GM18520 (cell line): ENCODE measurements at regions not wholly inside any gene's neighbourhood (a gene's known extent, or its start where the extent isn't known, plus 50 kb on each side); places are given as distances from the start of the nearest gene placed in this dataset.

ENCODE experiments used
- ATAC-seq: cut with Tn5 transposase; IDR thresholded peaks from one replicate; pipeline ENCODE4 v1.9.1; 2021; ENCODE audit not compliant: unreplicated experiment

GRCh38 chr1:70874818-70875217 lies 172.8 kb downstream of the PTGER3 start:
- no peak for ATAC-seq

DNA sequence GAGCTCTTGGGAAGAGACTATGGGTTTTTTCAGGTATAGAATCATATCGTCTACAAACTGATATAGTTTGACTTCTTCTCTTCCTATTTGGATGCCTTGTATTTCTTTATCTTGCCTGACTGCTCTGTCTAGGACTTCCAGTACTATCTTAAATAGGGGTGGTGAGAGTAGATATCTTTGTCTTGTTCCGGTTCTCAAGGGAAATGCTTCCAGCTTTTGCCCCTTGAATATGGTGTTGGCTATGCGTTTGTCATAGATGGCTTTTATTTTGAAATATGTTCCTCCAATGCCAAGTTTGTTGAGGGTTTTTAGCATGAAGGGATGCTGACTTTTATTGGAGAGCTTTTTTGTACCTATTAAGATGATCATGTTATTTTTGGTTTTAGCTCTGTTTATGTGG lies 170.3 kb downstream of the PTGER3 start:
- no peak for ATAC-seq

- no peak for ATAC-seq
Measured at GRCh38 chr1:70887936-70888335, 159.7 kb downstream of the PTGER3 start.

- no peak for ATAC-seq
Measured at GRCh38 chr1:70888722-70889121, 158.9 kb downstream of the PTGER3 start.

- ATAC-seq = no peak
Measured at GRCh38 chr1:70890408-70890807, 157.2 kb downstream of the PTGER3 start.

DNA sequence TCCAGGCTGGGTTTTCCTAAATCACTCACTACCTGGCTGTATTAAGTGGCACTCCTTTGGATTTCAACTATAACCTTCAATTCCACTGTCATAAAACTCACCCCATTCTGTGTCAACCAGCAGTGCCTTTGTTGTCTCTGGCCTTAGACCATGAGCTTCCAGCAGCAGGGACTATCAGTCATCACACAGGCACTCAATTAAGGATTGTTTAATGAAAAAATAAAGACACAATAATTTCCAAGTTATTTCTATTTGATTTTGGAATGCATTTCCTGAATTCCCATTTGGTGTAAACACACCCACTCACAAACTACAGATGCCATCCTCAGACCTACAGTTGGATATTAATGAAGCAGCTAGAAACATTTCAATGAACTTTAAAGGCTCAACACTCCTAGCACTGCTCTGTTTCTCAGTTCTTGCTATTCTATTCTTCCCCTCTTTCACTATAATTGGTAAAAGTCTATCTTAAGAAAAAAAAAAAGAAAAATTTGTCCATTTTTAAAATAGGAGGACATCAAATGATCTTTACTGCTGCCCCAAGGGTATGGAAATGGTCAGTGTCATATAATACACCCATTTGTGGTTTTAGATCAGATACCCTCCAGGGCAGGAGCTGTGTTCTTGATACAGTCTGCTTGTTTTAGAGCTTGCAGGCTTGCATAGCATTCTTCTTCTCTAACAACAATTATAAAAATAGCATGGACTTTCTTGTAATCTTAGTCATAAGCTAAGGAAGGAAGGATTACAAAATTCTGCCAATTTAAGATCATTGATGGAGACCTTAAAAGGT lies 156.4 kb downstream of the PTGER3 start:
- ATAC-seq = no peak

DNA sequence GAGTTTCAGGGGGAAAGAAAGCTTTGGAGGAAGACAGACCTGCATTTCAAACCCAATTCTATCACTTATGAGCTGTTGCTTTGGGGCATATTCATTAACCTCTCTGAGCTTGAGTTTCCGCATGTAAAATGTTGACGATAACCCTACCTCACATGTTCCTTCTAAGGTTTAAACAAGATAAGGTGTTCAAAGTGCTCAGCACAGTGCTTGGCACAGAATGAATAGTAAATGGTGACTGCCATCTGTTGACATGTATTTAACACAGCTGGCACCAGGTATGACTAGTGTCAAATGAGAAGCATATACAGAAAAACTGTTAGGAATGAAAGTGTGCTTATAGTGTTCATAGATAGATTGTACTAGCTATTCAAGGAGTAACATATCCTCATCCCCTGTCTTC lies 155.5 kb downstream of the PTGER3 start:
- ATAC-seq = no peak

DNA sequence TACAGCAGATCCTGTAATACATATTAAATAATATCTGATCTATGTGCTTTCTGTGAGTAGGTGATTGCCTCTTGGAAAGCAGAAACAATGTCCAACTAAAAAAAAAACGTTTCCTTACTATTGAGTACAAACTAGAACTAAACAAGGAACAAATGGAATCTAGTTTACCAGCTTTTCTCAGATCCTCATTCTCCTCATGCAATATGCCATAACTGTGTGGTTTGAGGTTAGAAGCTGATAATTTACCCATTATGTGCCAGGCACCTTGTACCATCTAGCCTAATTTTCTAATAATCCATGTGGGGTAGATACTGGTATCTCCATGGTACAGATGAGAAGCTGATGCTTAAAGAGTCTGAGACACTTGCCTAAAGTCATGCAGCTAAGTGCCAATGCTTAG lies 154.7 kb downstream of the PTGER3 start:
- ATAC-seq = no peak

DNA sequence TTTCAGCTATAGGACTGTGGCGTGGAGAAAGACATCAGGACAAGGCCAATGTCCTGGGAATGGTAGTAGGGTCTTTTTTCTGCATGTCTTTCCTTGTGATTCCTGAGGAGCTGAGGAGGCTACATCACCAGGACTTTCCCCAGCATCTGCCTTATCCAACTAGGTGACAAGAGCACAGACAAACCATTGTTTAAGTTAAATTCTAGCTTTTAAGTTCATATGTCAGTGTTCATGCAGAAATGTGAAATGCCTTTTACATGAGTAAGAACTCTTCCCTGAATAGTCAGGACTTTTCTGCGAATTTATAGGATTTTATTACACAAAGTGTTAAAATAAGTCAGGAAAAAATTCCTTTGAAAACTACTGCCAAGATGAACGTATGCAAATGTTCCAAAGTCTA lies 154.2 kb downstream of the PTGER3 start:
- no peak for ATAC-seq

DNA sequence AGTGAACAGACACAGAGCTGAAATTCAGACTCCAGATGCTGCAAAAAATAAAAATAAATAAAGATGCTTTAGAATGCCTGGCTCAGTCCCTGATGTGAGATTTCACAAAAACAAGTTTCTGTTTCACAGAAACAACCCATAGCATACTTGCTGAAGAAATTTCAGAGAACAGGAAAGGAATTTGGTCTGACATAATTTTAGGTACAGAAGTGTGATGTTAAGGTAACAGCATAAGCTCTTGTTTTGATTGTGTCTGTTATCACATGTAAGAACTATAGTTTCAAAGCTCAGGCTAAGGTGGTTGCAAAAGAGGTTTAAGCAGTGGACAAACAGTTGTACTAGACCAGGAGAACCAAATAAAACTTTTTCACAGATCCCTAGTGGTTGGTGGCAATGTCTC lies 152.1 kb downstream of the PTGER3 start:
- no peak for ATAC-seq

DNA sequence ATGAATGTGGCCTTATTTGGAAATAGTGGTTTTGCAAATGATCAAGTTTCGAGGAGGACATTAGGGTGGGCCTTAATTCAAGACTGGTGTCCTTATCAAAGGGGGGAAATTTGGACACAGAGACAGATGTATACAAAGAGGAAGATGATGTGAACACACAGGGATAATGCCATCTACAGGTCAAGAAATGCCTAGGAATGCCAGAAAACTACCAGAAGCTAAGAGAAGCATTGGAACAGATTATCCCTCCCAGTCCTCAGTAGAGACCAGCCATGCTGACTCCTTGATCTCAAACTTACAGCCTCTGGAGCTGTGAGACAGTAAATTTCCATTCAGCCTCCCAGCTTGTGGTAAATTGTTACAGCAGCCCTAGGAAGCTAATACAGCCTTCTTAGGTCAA lies 151.4 kb downstream of the PTGER3 start:
- ATAC-seq = no peak

GRCh38 chr1:70897273-70897672 lies 150.3 kb downstream of the PTGER3 start:
- ATAC-seq = no peak

GRCh38 chr1:70899735-70900134 lies 147.9 kb downstream of the PTGER3 start:
- no peak for ATAC-seq

GRCh38 chr1:70902211-70902610 lies 145.4 kb downstream of the PTGER3 start:
- ATAC-seq = no peak

GRCh38 chr1:70906800-70907199 lies 140.8 kb downstream of the PTGER3 start:
- ATAC-seq = no peak

DNA sequence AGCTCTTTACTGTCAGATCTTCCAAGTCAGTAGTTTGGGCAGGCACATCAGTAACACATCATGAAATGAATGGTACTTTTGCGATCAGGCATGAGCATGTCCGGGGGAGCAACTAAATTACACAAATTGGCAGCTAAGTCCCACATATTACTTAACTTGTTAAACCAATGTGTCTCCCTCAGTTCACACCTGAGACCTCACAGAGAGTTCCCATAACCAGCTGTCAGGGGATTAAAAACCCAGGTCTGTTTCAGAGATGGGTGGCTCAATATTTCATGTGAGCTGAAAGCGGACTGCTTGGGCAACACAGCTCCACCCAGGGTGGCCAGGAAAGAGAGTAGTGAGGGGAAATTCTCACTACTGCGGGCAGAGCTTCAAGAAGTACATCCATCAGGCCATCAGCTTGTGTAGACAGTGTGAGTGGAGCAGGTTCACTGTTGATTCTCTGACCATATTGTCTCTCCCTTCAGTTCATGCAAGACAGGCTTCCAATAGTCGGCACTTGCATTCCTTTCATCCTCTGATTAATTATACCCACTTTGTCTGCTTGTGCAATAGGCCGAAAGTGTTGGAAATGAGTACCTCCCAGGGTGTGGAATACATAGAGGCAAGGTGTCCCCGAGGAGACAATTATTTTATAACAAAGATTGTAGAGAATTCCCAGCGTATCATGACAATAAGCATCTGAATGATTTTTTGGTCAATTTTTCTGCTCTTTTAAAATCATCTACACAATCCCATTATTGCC lies 139.9 kb downstream of the PTGER3 start:
- no peak for ATAC-seq

DNA sequence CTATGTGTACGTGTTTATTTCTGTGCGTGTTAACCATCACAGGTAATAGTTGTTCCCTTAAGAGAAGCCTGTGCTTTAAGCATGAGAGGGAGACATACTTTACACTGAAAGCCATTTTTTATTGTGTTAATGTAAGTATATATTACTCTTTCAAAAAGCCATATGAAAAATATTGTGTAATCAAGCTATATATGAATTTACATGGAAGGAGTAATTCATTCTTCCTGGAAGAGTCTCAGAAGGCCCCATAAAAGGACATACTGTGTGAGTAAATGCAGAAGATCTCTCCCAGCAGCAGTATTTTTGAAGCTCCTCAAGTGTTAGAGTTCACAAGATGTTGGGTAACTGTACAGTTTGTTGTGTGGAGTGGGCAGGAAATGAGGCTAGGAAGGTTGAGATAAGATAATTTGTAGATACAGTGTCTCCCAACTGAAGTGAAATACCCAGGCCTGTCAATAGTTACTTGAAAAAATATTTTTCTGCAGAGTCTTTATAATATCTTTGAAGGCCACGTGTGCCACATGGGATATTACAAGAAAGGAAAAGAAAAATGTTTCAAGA lies 138.3 kb downstream of the PTGER3 start:
- no peak for ATAC-seq

DNA sequence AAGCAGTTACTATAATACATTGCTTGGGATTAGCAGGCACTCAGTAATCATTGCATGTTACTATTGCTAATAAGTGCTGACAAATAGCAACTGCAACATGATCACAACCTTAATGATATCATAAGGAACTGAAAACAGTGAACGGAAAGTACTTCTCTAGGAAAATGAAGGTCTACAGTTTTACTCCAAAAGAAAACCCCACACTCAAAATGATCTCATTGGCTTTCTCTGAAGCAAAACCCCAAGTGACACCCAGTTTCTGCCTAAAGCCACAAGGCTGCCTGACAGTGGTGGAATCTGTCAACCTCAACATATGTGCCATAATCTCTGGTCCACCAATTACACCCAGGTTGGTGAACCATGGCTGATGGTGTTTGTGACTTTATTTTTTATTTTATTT lies 137.6 kb downstream of the PTGER3 start:
- ATAC-seq = peak; percentile 55

DNA sequence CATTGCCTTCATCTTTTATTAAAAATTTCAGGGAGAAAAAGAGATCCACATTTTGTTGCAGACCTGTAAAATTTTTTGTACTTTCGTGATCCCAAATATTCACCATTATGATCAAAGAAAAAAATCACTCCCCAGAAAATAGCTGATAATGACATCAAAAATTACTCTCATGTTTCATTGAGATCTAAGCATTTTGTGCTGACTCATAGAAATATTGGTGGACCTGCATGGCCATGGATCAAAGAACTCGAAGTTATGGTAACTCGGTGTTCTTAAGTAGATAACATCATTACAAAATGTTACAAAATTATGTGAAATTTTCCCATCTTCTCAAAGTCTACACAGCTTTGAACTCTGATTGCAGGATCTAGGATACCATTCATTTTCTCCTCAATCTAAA lies 135.8 kb downstream of the PTGER3 start:
- ATAC-seq = no peak

GRCh38 chr1:70914224-70914623 lies 133.4 kb downstream of the PTGER3 start:
- no peak for ATAC-seq

DNA sequence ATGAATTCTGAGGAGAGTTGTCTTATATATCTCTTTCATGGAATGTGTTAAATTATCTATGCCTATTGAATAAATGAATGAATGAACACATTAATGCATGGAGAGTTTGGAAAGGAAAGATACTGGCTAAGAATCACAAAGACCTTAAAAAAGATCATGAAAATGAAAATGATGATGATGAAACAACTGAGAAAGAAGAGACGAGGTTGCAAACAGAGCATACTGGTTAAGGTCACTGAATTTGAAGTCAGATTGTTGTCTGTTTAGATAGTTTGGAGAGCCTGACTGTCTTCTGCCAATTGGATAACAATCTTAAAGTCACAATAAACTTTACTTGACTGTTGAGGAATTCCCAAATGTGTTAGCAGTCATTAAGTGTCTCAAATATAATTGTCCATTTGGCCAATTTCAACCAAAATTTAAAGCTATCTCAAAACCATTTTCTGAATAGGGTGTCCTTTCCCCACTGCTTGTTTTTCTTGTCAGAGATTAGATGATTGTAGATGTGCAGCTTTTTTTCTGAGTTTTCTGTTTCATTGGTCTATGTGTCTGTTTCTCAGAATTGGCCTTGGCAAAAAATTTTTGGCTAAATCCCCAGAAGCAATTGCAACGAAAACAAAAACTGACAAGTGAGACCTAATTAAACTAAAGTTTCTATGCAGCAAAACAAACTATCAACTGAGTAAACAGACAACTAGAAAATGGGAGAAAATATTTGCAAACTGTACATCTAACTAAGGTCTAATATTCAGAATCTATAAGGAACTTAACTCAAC lies 132.2 kb downstream of the PTGER3 start:
- ATAC-seq = no peak
